ENCODE measurements at regions not wholly inside any gene's neighbourhood (a gene's known extent, or its start where the extent isn't known, plus 50 kb on each side); places are given as distances from the start of the nearest gene placed in this dataset.

- no peak for TF ChIP-seq CTCF (conservative IDR thresholded peaks at IDR 0.05; ENCODE audit: low read depth, low read length)
- DNase-seq (ENCODE audit: low read depth): no peak
- no peak overlapping the region for H3K4me3 ChIP-seq (ENCODE audit: low read depth, low read length)
These were observed 192.6 kb upstream of the POU1F1 start for GRCh38 chr3:87468938-87469337.

GRCh38 chr3:87468235-87468634 lies 191.9 kb upstream of the POU1F1 start:
- no peak for TF ChIP-seq CTCF (conservative IDR thresholded peaks at IDR 0.05; ENCODE audit: low read depth, low read length)

GRCh38 chr3:87462228-87462627 lies 185.8 kb upstream of the POU1F1 start:
- no peak for TF ChIP-seq CTCF (conservative IDR thresholded peaks at IDR 0.05; ENCODE audit: low read depth, low read length)
- DNase-seq (ENCODE audit: low read depth): no peak
- H3K4me3 ChIP-seq (ENCODE audit: low read depth, low read length): no peak overlapping the region

More at GRCh38 chr3:87468235-87468634, 191.9 kb upstream of the POU1F1 start:
- H3K4me3 ChIP-seq (ENCODE audit: low read depth, low read length): no peak overlapping the region
- DNase-seq (ENCODE audit: low read depth): no peak

- no peak for TF ChIP-seq CTCF (conservative IDR thresholded peaks at IDR 0.05; ENCODE audit: low read depth, low read length)
- H3K4me3 ChIP-seq (ENCODE audit: low read depth, low read length): no peak overlapping the region
- DNase-seq (ENCODE audit: low read depth): no peak
These were observed 185.1 kb upstream of the POU1F1 start for GRCh38 chr3:87461443-87461842.

- TF ChIP-seq CTCF (conservative IDR thresholded peaks at IDR 0.05; ENCODE audit: low read depth, low read length): no peak
- no peak overlapping the region for H3K4me3 ChIP-seq (ENCODE audit: low read depth, low read length)
- no peak for DNase-seq (ENCODE audit: low read depth)
These were observed 184.7 kb upstream of the POU1F1 start for GRCh38 chr3:87461036-87461435.

- TF ChIP-seq CTCF (conservative IDR thresholded peaks at IDR 0.05; ENCODE audit: low read depth, low read length): no peak
- H3K4me3 ChIP-seq (ENCODE audit: low read depth, low read length): no peak overlapping the region
- DNase-seq (ENCODE audit: low read depth): no peak
These were observed 172.2 kb upstream of the POU1F1 start for GRCh38 chr3:87448558-87448957.

- TF ChIP-seq CTCF (conservative IDR thresholded peaks at IDR 0.05; ENCODE audit: low read depth, low read length): no peak
- DNase-seq (ENCODE audit: low read depth): no peak
- no peak overlapping the region for H3K4me3 ChIP-seq (ENCODE audit: low read depth, low read length)
These were observed 170.5 kb upstream of the POU1F1 start for GRCh38 chr3:87446849-87447387.

Data from epithelial cell of proximal tubule (primary cell).